CD4-positive, CD25-positive, alpha-beta regulatory T cell (primary cell): ENCODE measurements at regions not wholly inside any gene's neighbourhood (a gene's known extent, or its start where the extent isn't known, plus 50 kb on each side); places are given as distances from the start of the nearest gene placed in this dataset.

Experiments
- ATAC-seq, 2 donors: fragments of 150-1000 bp; cut with Tn5 transposase; one replicate each; pipeline ENCODE4 v1.10.0; 2021; ENCODE audit warnings: low read depth in 2 of 2, moderate number of reproducible peaks in 2 of 2, moderate library complexity in 1 of 2
- DNase-seq, 3 donors: peaks; one replicate each; pipeline versions ENCODE4 v3.0.0 to v3.0.0-alpha.2; 2012 to 2022; ENCODE audit warnings: mixed read lengths in 1 of 3
- H3K27ac ChIP-seq: one replicate; pipeline ENCODE4 v1.7.0; 2013; ENCODE audit warnings: mild to moderate bottlenecking, low read length; ENCODE audit not compliant: insufficient read depth, poor library complexity, severe bottlenecking
- H3K27me3 ChIP-seq: one replicate; pipeline ENCODE4 v1.7.0; 2013; ENCODE audit warnings: low read length; ENCODE audit not compliant: control insufficient read depth, insufficient read depth
- H3K36me3 ChIP-seq: one replicate; pipeline ENCODE4 v1.7.0; 2013; ENCODE audit warnings: mild to moderate bottlenecking, low read length, moderate library complexity; ENCODE audit not compliant: control insufficient read depth, insufficient read depth
- H3K4me1 ChIP-seq: 2 replicates; pipeline ENCODE4 v1.7.0; 2013; ENCODE audit warnings: mild to moderate bottlenecking, low read length; ENCODE audit not compliant: insufficient read depth, control insufficient read depth, poor library complexity, severe bottlenecking
- H3K4me3 ChIP-seq: one replicate; pipeline ENCODE4 v1.7.0; 2013; ENCODE audit warnings: low read depth, mild to moderate bottlenecking, low read length, moderate library complexity
- H3K9me3 ChIP-seq, 2 experiments: 1 replicate in 1 of 2; 2 replicates in 1 of 2; pipeline ENCODE4 v1.7.0; 2013; ENCODE audit warnings: low read length in 2 of 2, mild to moderate bottlenecking in 1 of 2, moderate library complexity in 1 of 2; ENCODE audit not compliant: control insufficient read depth in 2 of 2
- H3K27ac Mint-ChIP-seq, 3 donors: one replicate each; pipeline ENCODE4 v1.8.0; 2020 to 2022; ENCODE audit warnings: mild to moderate bottlenecking in 3 of 3, mixed read lengths in 3 of 3, moderate library complexity in 2 of 3
- H3K27me3 Mint-ChIP-seq: one replicate; pipeline ENCODE4 v1.8.0; 2022; ENCODE audit warnings: mild to moderate bottlenecking, mixed read lengths
- H3K36me3 Mint-ChIP-seq: one replicate; pipeline ENCODE4 v1.8.0; 2020; ENCODE audit warnings: mixed read lengths
- H3K4me1 Mint-ChIP-seq, 4 donors: one replicate each; pipeline ENCODE4 v1.8.0; 2020 to 2022; ENCODE audit warnings: mixed read lengths in 4 of 4, mild to moderate bottlenecking in 1 of 4
- H3K4me3 Mint-ChIP-seq, 4 donors: one replicate each; pipeline ENCODE4 v1.8.0; 2020 to 2022; ENCODE audit warnings: mild to moderate bottlenecking in 4 of 4, mixed read lengths in 4 of 4, moderate library complexity in 3 of 4
- H3K9me3 Mint-ChIP-seq, 7 donors: one replicate each; pipeline ENCODE4 v1.8.0; 2020 to 2022; ENCODE audit warnings: mixed read lengths in 7 of 7, mild to moderate bottlenecking in 3 of 7, moderate library complexity in 2 of 7

GRCh38 chrX:81857192-81857591, 655.3 kb downstream of the SH3BGRL start:
- Histone ChIP-seq H3K36me3 (no peaks in the 10 kb centered on the region), H3K27me3 (no peaks in the 10 kb centered on the region), H3K27ac (no peak overlapping the region), H3K9me3 (no peaks in the 10 kb centered on the region), H3K4me3 (no peak overlapping the region), H3K4me1 (no peaks in the 10 kb centered on the region)
- H3K27me3 Mint-ChIP-seq = no peaks in the 10 kb centered on the region
- H3K4me3 Mint-ChIP-seq = no peak overlapping the region
- DNase-seq (no peak), ATAC-seq (no peak)
- no peaks in the 10 kb centered on the region for H3K4me1 Mint-ChIP-seq
- no peak overlapping the region for H3K27ac Mint-ChIP-seq
- H3K9me3 Mint-ChIP-seq = peaks cover 0 to 5% (median 0%) of the 10 kb centered on the region in 7 donors
- no peaks in the 10 kb centered on the region for H3K36me3 Mint-ChIP-seq

GRCh38 chrX:81866873-81867272, 665.0 kb downstream of the SH3BGRL start:
- no peak overlapping the region for H3K4me3 Mint-ChIP-seq
- no peaks in the 10 kb centered on the region for H3K27me3 Mint-ChIP-seq
- peaks cover 0 to 17% (median 3%) of the 10 kb centered on the region in 7 donors for H3K9me3 Mint-ChIP-seq
- H3K9me3 ChIP-seq = no peaks in the 10 kb centered on the region
- H3K27me3 ChIP-seq = no peaks in the 10 kb centered on the region
- ATAC-seq = no peak
- DNase-seq = no peak
- H3K27ac ChIP-seq = no peak overlapping the region
- no peak overlapping the region for H3K27ac Mint-ChIP-seq
- H3K4me3 ChIP-seq = no peak overlapping the region
- H3K36me3 Mint-ChIP-seq = no peaks in the 10 kb centered on the region
- no peaks in the 10 kb centered on the region for H3K4me1 ChIP-seq
- no peaks in the 10 kb centered on the region for H3K36me3 ChIP-seq
- H3K4me1 Mint-ChIP-seq = no peaks in the 10 kb centered on the region

- no peak overlapping the region for H3K27ac Mint-ChIP-seq
- H3K27ac ChIP-seq = no peak overlapping the region
- H3K9me3 Mint-ChIP-seq = peaks cover 0 to 20% (median 5%) of the 10 kb centered on the region in 7 donors
- no peak for ATAC-seq
- H3K27me3 ChIP-seq = no peaks in the 10 kb centered on the region
- no peak overlapping the region for H3K4me3 ChIP-seq
- H3K36me3 Mint-ChIP-seq = no peaks in the 10 kb centered on the region
- H3K9me3 ChIP-seq = no peaks in the 10 kb centered on the region
- no peaks in the 10 kb centered on the region for H3K36me3 ChIP-seq
- no peaks in the 10 kb centered on the region for H3K4me1 ChIP-seq
- H3K4me1 Mint-ChIP-seq = no peaks in the 10 kb centered on the region
- no peaks in the 10 kb centered on the region for H3K27me3 Mint-ChIP-seq
- no peak overlapping the region for H3K4me3 Mint-ChIP-seq
- DNase-seq = no peak
Measured at GRCh38 chrX:81868979-81869378, 667.1 kb downstream of the SH3BGRL start.

GRCh38 chrX:81874807-81875206, 672.9 kb downstream of the SH3BGRL start:
- Mint-ChIP-seq H3K36me3 (no peaks in the 10 kb centered on the region), H3K4me3 (no peak overlapping the region), H3K9me3 (peaks cover 0 to 8% (median 2%) of the 10 kb centered on the region in 7 donors), H3K27me3 (no peaks in the 10 kb centered on the region), H3K4me1 (no peaks in the 10 kb centered on the region), H3K27ac (no peak overlapping the region)
- no peaks in the 10 kb centered on the region for H3K9me3 ChIP-seq
- no peak overlapping the region for H3K27ac ChIP-seq
- no peak for ATAC-seq
- DNase-seq = no peak
- H3K36me3 ChIP-seq = no peaks in the 10 kb centered on the region
- H3K4me1 ChIP-seq = no peaks in the 10 kb centered on the region
- H3K4me3 ChIP-seq = no peak overlapping the region
- no peaks in the 10 kb centered on the region for H3K27me3 ChIP-seq

- ATAC-seq = no peak
- no peak overlapping the region for H3K27ac ChIP-seq
- Mint-ChIP-seq H3K4me3 (no peak overlapping the region), H3K27me3 (no peaks in the 10 kb centered on the region), H3K4me1 (no peaks in the 10 kb centered on the region), H3K27ac (no peak overlapping the region), H3K9me3 (peaks cover 0 to 3% (median 2%) of the 10 kb centered on the region in 7 donors), H3K36me3 (no peaks in the 10 kb centered on the region)
- H3K4me3 ChIP-seq = no peak overlapping the region
- no peak for DNase-seq
- H3K27me3 ChIP-seq = no peaks in the 10 kb centered on the region
- no peaks in the 10 kb centered on the region for H3K4me1 ChIP-seq
- no peaks in the 10 kb centered on the region for H3K9me3 ChIP-seq
- H3K36me3 ChIP-seq = no peaks in the 10 kb centered on the region
Measured at GRCh38 chrX:81875800-81876199, 673.9 kb downstream of the SH3BGRL start.

GRCh38 chrX:81876437-81876836, 674.5 kb downstream of the SH3BGRL start:
- H3K4me3 ChIP-seq = no peak overlapping the region
- H3K4me3 Mint-ChIP-seq = no peak overlapping the region
- no peaks in the 10 kb centered on the region for H3K36me3 ChIP-seq
- no peaks in the 10 kb centered on the region for H3K4me1 ChIP-seq
- H3K27me3 Mint-ChIP-seq = no peaks in the 10 kb centered on the region
- peaks cover 0 to 3% (median 2%) of the 10 kb centered on the region in 7 donors for H3K9me3 Mint-ChIP-seq
- no peaks in the 10 kb centered on the region for H3K4me1 Mint-ChIP-seq
- ATAC-seq (no peak), DNase-seq (no peak)
- H3K9me3 ChIP-seq = no peaks in the 10 kb centered on the region
- no peak overlapping the region for H3K27ac Mint-ChIP-seq
- H3K27ac ChIP-seq = no peak overlapping the region
- no peaks in the 10 kb centered on the region for H3K36me3 Mint-ChIP-seq
- no peaks in the 10 kb centered on the region for H3K27me3 ChIP-seq

GRCh38 chrX:81890521-81890920, 688.6 kb downstream of the SH3BGRL start:
- Mint-ChIP-seq H3K4me3 (no peak overlapping the region), H3K27ac (no peak overlapping the region), H3K27me3 (no peaks in the 10 kb centered on the region), H3K4me1 (no peaks in the 10 kb centered on the region), H3K9me3 (peaks cover 0 to 4% (median 0%) of the 10 kb centered on the region in 7 donors), H3K36me3 (no peaks in the 10 kb centered on the region)
- Histone ChIP-seq H3K27me3 (no peaks in the 10 kb centered on the region), H3K36me3 (no peaks in the 10 kb centered on the region), H3K27ac (no peak overlapping the region), H3K9me3 (no peaks in the 10 kb centered on the region), H3K4me3 (no peak overlapping the region), H3K4me1 (no peaks in the 10 kb centered on the region)
- ATAC-seq = no peak
- no peak for DNase-seq

GRCh38 chrX:81900522-81900921, 698.6 kb downstream of the SH3BGRL start:
- Histone ChIP-seq H3K27ac (no peak overlapping the region), H3K9me3 (no peaks in the 10 kb centered on the region), H3K4me3 (no peak overlapping the region), H3K27me3 (no peaks in the 10 kb centered on the region), H3K4me1 (no peaks in the 10 kb centered on the region), H3K36me3 (no peaks in the 10 kb centered on the region)
- H3K27ac Mint-ChIP-seq = no peak overlapping the region
- no peaks in the 10 kb centered on the region for H3K36me3 Mint-ChIP-seq
- H3K4me1 Mint-ChIP-seq = no peaks in the 10 kb centered on the region
- DNase-seq (no peak), ATAC-seq (no peak)
- no peak overlapping the region for H3K4me3 Mint-ChIP-seq
- H3K9me3 Mint-ChIP-seq = peaks cover 0 to 7% (median 2%) of the 10 kb centered on the region in 7 donors
- no peaks in the 10 kb centered on the region for H3K27me3 Mint-ChIP-seq
